Stimulated activated CD4-positive, alpha-beta T cell treated with anti-CD3 and anti-CD28 coated beads, Interleukin-15, amount 100 ng/mL, for 1 hour (primary cell): ENCODE measurements at regions not wholly inside any gene's neighbourhood (a gene's known extent, or its start where the extent isn't known, plus 50 kb on each side); places are given as distances from the start of the nearest gene placed in this dataset.
"Not testable (repeated sequence)": the region's sequence is repeated elsewhere in the genome, so short reads cannot be mapped to it uniquely, and the experiment has no call there.

Experiments
- DNase-seq, 2 donors: peaks; one replicate each; pipeline ENCODE4 v3.0.0-alpha.2; 2020; ENCODE audit warnings: low read depth in 1 of 2, low spot score in 1 of 2

- no peak for DNase-seq
Observed at GRCh38 chr10:8128511-8128910, 74.0 kb downstream of the GATA3 start.

GRCh38 chr10:8129438-8129837 is 75.0 kb downstream of the GATA3 start:
- no peak for DNase-seq

GRCh38 chr10:8130973-8131911 is 76.8 kb downstream of the GATA3 start:
- no peak for DNase-seq

- no peak for DNase-seq
Observed at GRCh38 chr10:8133146-8133545, 78.7 kb downstream of the GATA3 start.

- DNase-seq, result no peak
Observed at GRCh38 chr10:8136736-8137135, 82.2 kb downstream of the GATA3 start.

GRCh38 chr10:8137272-8137681 is 82.8 kb downstream of the GATA3 start:
- DNase-seq, result no peak

GRCh38 chr10:8137726-8138125 is 83.2 kb downstream of the GATA3 start:
- DNase-seq, result no peak

GRCh38 chr10:8138471-8138870 is 84.0 kb downstream of the GATA3 start:
- no peak for DNase-seq

GRCh38 chr10:8144496-8144895 is 90.0 kb downstream of the GATA3 start:
- DNase-seq, result no peak

GRCh38 chr10:8146650-8147049 is 92.2 kb downstream of the GATA3 start:
- DNase-seq, result no peak

GRCh38 chr10:8149991-8150390 is 95.5 kb downstream of the GATA3 start:
- DNase-seq, result no peak

- DNase-seq, result no peak
Observed at GRCh38 chr10:8150401-8150905, 96.0 kb downstream of the GATA3 start.

GRCh38 chr10:8151086-8151485 is 96.6 kb downstream of the GATA3 start:
- DNase-seq, result no peak

- DNase-seq, result no peak
Observed at GRCh38 chr10:8156918-8157317, 102.4 kb downstream of the GATA3 start.

- DNase-seq, result no peak
Observed at GRCh38 chr10:8158193-8159071, 103.9 kb downstream of the GATA3 start.

GRCh38 chr10:8159341-8160165 is 105.1 kb downstream of the GATA3 start:
- no peak for DNase-seq

GRCh38 chr10:8163824-8164223 is 109.3 kb downstream of the GATA3 start:
- DNase-seq, result no peak

- DNase-seq, result not testable (repeated sequence)
Observed at GRCh38 chr10:8164640-8165039, 110.2 kb downstream of the GATA3 start.

- DNase-seq, result no peak
Observed at GRCh38 chr10:8168836-8169235, 114.3 kb downstream of the GATA3 start.

- no peak for DNase-seq
Observed at GRCh38 chr10:8171008-8171407, 116.5 kb downstream of the GATA3 start.

GRCh38 chr10:8172604-8173003 is 118.1 kb downstream of the GATA3 start:
- no peak for DNase-seq
